ENCODE measurements at regions not wholly inside any gene's neighbourhood (a gene's known extent, or its start where the extent isn't known, plus 50 kb on each side); places are given as distances from the start of the nearest gene placed in this dataset.

DNA sequence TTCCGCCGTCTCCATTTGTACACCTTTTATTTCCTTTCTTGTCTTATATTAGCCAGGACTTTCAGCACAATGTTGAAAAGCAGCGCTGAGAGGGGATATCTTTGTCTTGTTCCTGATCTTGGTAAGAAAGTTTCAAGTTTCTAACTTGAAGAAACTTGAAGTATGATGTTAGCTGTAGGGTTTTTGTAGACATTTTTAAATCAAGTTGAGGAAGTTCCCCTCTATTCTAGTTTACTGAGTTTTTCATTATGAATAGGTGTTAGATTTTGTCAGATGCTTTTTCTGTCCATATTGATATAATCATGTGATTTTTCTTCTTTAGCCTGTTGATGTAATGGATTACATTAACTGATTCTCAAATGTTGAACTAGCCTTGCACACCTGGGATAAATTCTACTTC lies 425.7 kb downstream of the PIK3R1 start (continued):
- TF ChIP-seq, protein P1, sequence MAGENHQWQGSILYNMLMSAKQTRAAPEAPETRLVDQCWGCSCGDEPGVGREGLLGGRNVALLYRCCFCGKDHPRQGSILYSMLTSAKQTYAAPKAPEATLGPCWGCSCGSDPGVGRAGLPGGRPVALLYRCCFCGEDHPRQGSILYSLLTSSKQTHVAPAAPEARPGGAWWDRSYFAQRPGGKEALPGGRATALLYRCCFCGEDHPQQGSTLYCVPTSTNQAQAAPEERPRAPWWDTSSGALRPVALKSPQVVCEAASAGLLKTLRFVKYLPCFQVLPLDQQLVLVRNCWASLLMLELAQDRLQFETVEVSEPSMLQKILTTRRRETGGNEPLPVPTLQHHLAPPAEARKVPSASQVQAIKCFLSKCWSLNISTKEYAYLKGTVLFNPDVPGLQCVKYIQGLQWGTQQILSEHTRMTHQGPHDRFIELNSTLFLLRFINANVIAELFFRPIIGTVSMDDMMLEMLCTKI (IDR thresholded peaks at IDR 0.05; ENCODE audit: partially characterized antibody) = no peak
- no peak for TF ChIP-seq MCM7 (IDR thresholded peaks at IDR 0.05)
- no peak for TF ChIP-seq ETS2 (tag; IDR thresholded peaks at IDR 0.05; ENCODE audit: borderline replicate concordance, poor library complexity, severe bottlenecking)

DNA sequence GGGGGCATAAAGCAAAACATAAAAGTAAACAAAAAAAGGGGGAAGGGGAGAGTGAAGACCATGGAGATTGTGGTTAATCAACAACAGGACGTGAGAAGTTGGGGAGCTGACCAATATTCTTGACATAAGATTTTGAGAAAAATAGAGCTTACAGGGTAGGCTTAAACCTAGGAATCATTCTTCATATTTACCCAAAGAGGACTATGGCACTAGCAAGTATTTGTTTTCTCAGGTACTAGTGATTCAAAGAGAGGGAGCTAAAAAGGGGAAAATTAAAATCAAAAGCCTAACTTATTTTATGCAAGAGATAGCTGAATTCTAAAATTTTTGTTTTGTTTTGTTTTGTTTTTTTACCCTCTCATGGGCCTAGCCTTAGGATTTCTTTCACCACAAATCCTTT lies 427.5 kb downstream of the PIK3R1 start:
- no TSS peak for BruUV-seq (replicated peaks)
- ATAC-seq (no peak), DNase-seq (ENCODE audit: extremely low read depth in 1 of 4, low spot score in 3 of 4) (no peak), FAIRE-seq (no peak)
- H3K4me1 ChIP-seq (replicated peaks in 1 of 2; ENCODE audit: control insufficient read depth in 2 of 2, insufficient read depth in 2 of 2, low read length in 2 of 2) = no peaks in the 10 kb centered on the region
- no peak overlapping the region for H3K4me2 ChIP-seq (ENCODE audit: insufficient read depth, low read length)
- no peaks in the 10 kb centered on the region for H3K36me3 ChIP-seq (ENCODE audit: control insufficient read depth, insufficient read depth, low read length)
- H3K9me3 ChIP-seq (replicated peaks; ENCODE audit: control insufficient read depth, insufficient read depth, low read depth, low read length) = no peaks in the 10 kb centered on the region
- no peak overlapping the region for H3K9ac ChIP-seq (ENCODE audit: insufficient read depth in 1 of 2, low read depth in 2 of 2, low read length in 2 of 2)
- H2AFZ ChIP-seq (ENCODE audit: low read depth, low read length) = no peak overlapping the region
- ChIA-PET POLR2A (interaction anchor here (0.5 kb wide), 1 partner anchor 22 kb away, joined by 3 read pairs; no protein-coding TSS in a partner anchor), CTCF (ENCODE audit: low intra/inter-chr PET ratio) (no interaction called here)
- in situ Hi-C loops (cut with MboI) = no loop called here
- H3K27me3 ChIP-seq (ENCODE audit: control insufficient read depth in 2 of 2, insufficient read depth in 2 of 2, low read length in 2 of 2) = peaks cover 0 to 4% of the 10 kb centered on the region in 2 experiments; a peak in 1 of 5 replicates
- no peak overlapping the region for H3K4me3 ChIP-seq
- H4K20me1 ChIP-seq (replicated peaks; ENCODE audit: control insufficient read depth, insufficient read depth, low read length) = no peaks in the 10 kb centered on the region
- WGBS (ENCODE audit: insufficient coverage, low coverage, missing lambda C conversion rate) = 0% methylated on average over 1 of the region's 1 CpG
- no peak overlapping the region for H3K27ac ChIP-seq (ENCODE audit: extremely low read depth, low read depth, low read length)
- intact Hi-C loops (cut with micrococcal nuclease) = no loop called here
- no peaks in the 10 kb centered on the region for H3K9me1 ChIP-seq (ENCODE audit: control insufficient read depth, insufficient read depth, low read length)
- no peaks in the 10 kb centered on the region for H3K79me2 ChIP-seq (ENCODE audit: control insufficient read depth, insufficient read depth, low read length)
- TF ChIP-seq, protein P2, sequence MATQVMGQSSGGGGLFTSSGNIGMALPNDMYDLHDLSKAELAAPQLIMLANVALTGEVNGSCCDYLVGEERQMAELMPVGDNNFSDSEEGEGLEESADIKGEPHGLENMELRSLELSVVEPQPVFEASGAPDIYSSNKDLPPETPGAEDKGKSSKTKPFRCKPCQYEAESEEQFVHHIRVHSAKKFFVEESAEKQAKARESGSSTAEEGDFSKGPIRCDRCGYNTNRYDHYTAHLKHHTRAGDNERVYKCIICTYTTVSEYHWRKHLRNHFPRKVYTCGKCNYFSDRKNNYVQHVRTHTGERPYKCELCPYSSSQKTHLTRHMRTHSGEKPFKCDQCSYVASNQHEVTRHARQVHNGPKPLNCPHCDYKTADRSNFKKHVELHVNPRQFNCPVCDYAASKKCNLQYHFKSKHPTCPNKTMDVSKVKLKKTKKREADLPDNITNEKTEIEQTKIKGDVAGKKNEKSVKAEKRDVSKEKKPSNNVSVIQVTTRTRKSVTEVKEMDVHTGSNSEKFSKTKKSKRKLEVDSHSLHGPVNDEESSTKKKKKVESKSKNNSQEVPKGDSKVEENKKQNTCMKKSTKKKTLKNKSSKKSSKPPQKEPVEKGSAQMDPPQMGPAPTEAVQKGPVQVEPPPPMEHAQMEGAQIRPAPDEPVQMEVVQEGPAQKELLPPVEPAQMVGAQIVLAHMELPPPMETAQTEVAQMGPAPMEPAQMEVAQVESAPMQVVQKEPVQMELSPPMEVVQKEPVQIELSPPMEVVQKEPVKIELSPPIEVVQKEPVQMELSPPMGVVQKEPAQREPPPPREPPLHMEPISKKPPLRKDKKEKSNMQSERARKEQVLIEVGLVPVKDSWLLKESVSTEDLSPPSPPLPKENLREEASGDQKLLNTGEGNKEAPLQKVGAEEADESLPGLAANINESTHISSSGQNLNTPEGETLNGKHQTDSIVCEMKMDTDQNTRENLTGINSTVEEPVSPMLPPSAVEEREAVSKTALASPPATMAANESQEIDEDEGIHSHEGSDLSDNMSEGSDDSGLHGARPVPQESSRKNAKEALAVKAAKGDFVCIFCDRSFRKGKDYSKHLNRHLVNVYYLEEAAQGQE (IDR thresholded peaks at IDR 0.05; ENCODE audit: borderline replicate concordance) = no peak
- TF ChIP-seq, protein P2 (CRISPR knock-in tag; IDR thresholded peaks at IDR 0.05; ENCODE audit: low read depth) = no peak
- TF ChIP-seq SNIP1 (IDR thresholded peaks at IDR 0.05; ENCODE audit: low read depth) (no peak), TCF7 (IDR thresholded peaks at IDR 0.05; ENCODE audit: borderline replicate concordance) (no peak), ZNF696 (CRISPR knock-in tag; conservative IDR thresholded peaks at IDR 0.05) (no peak), ZC3H8 (IDR thresholded peaks at IDR 0.05) (no peak), EWSR1 (IDR thresholded peaks at IDR 0.05; ENCODE audit: borderline replicate concordance, low read depth, partially characterized antibody) (no peak)
- TF ChIP-seq, protein P3, sequence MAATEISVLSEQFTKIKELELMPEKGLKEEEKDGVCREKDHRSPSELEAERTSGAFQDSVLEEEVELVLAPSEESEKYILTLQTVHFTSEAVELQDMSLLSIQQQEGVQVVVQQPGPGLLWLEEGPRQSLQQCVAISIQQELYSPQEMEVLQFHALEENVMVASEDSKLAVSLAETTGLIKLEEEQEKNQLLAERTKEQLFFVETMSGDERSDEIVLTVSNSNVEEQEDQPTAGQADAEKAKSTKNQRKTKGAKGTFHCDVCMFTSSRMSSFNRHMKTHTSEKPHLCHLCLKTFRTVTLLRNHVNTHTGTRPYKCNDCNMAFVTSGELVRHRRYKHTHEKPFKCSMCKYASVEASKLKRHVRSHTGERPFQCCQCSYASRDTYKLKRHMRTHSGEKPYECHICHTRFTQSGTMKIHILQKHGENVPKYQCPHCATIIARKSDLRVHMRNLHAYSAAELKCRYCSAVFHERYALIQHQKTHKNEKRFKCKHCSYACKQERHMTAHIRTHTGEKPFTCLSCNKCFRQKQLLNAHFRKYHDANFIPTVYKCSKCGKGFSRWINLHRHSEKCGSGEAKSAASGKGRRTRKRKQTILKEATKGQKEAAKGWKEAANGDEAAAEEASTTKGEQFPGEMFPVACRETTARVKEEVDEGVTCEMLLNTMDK (IDR thresholded peaks at IDR 0.05; ENCODE audit: borderline replicate concordance, insufficient read depth, low read depth, low read length, poor library complexity, severe bottlenecking) = no peak

Measured in K562 (cell line).